ENCODE measurements at regions not wholly inside any gene's neighbourhood (a gene's known extent, or its start where the extent isn't known, plus 50 kb on each side); places are given as distances from the start of the nearest gene placed in this dataset.

- no peak for DNase-seq (ENCODE audit: low spot score)
- in situ Hi-C loops (cut with MboI; ENCODE audit: low sequenced_read_pairs, unreplicated experiment) = no loop called here
- TF ChIP-seq, protein P1, sequence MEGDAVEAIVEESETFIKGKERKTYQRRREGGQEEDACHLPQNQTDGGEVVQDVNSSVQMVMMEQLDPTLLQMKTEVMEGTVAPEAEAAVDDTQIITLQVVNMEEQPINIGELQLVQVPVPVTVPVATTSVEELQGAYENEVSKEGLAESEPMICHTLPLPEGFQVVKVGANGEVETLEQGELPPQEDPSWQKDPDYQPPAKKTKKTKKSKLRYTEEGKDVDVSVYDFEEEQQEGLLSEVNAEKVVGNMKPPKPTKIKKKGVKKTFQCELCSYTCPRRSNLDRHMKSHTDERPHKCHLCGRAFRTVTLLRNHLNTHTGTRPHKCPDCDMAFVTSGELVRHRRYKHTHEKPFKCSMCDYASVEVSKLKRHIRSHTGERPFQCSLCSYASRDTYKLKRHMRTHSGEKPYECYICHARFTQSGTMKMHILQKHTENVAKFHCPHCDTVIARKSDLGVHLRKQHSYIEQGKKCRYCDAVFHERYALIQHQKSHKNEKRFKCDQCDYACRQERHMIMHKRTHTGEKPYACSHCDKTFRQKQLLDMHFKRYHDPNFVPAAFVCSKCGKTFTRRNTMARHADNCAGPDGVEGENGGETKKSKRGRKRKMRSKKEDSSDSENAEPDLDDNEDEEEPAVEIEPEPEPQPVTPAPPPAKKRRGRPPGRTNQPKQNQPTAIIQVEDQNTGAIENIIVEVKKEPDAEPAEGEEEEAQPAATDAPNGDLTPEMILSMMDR (IDR thresholded peaks at IDR 0.05; ENCODE audit: borderline replicate concordance, control extremely low read depth, extremely low read depth, insufficient read depth, missing control alignments) = no peak
Observed at GRCh38 chr14:98172243-98172778, 1099.7 kb downstream of the BCL11B start.

GRCh38 chr14:98173305-98173704 is 1098.7 kb downstream of the BCL11B start:
- no peak for DNase-seq (ENCODE audit: low spot score)
- TF ChIP-seq, protein P1 (IDR thresholded peaks at IDR 0.05; ENCODE audit: borderline replicate concordance, control extremely low read depth, extremely low read depth, insufficient read depth, missing control alignments) = no peak
- in situ Hi-C loops (cut with MboI; ENCODE audit: low sequenced_read_pairs, unreplicated experiment) = no loop called here

GRCh38 chr14:98174041-98174440 is 1098.0 kb downstream of the BCL11B start:
- TF ChIP-seq, protein P1 (IDR thresholded peaks at IDR 0.05; ENCODE audit: borderline replicate concordance, control extremely low read depth, extremely low read depth, insufficient read depth, missing control alignments) = no peak
- no peak for DNase-seq (ENCODE audit: low spot score)
- in situ Hi-C loops (cut with MboI; ENCODE audit: low sequenced_read_pairs, unreplicated experiment) = no loop called here

GRCh38 chr14:98175436-98175835 is 1096.6 kb downstream of the BCL11B start:
- in situ Hi-C loops (cut with MboI; ENCODE audit: low sequenced_read_pairs, unreplicated experiment) = no loop called here
- TF ChIP-seq, protein P1 (IDR thresholded peaks at IDR 0.05; ENCODE audit: borderline replicate concordance, control extremely low read depth, extremely low read depth, insufficient read depth, missing control alignments) = no peak
- no peak for DNase-seq (ENCODE audit: low spot score)

GRCh38 chr14:98175881-98176280 is 1096.1 kb downstream of the BCL11B start:
- no peak for DNase-seq (ENCODE audit: low spot score)
- in situ Hi-C loops (cut with MboI; ENCODE audit: low sequenced_read_pairs, unreplicated experiment) = no loop called here
- TF ChIP-seq, protein P1 (IDR thresholded peaks at IDR 0.05; ENCODE audit: borderline replicate concordance, control extremely low read depth, extremely low read depth, insufficient read depth, missing control alignments) = no peak

DNA sequence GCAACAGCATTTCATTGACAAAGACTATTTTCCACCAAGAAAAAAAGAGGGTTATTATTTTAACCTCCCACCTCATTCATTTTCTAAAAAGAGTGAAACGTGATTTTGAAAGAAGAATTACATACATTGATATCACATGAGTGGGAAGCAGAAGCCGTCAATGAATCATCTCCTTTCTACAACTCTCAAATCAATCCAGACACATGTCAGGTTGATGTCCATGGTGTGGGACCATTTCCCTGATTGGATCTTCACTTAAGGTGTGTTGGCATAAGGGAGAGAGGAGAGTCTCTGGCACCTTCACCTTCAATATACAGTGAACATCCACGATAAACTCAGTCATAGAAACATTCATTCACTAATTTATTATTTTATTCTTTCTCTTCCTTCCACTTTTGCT is 1095.1 kb downstream of the BCL11B start:
- in situ Hi-C loops (cut with MboI; ENCODE audit: low sequenced_read_pairs, unreplicated experiment) = no loop called here
- TF ChIP-seq, protein P1 (IDR thresholded peaks at IDR 0.05; ENCODE audit: borderline replicate concordance, control extremely low read depth, extremely low read depth, insufficient read depth, missing control alignments) = no peak
- DNase-seq (ENCODE audit: low spot score) = no peak
